K562 (cell line): ENCODE measurements at regions not wholly inside any gene's neighbourhood (a gene's known extent, or its start where the extent isn't known, plus 50 kb on each side); places are given as distances from the start of the nearest gene placed in this dataset.

ENCODE experiments used
- ATAC-seq: fragments of 200-7000 bp; cut with Tn5 transposase; 3 replicates; pipeline ENCODE4 v1.9.1; 2020; ENCODE audit warnings: moderate library complexity
- BruUV-seq: library from RNA; stranded (reverse); fragments of 400-500 nt; replicated peaks from 2 replicates; lab custom pipeline; 2021; lab: Mats Ljungman, UMichigan
- CTCF ChIA-PET: fragments of 300-600 bp; formaldehyde crosslinking; extraction: SDS; loops from one replicate; lab custom pipeline; 2021; ENCODE audit warnings: low intra/inter-chr PET ratio; lab: Yijun Ruan, JAX
- POLR2A ChIA-PET: fragments of 300-600, 350-650 bp; sonication (Branson Sonifier 250); formaldehyde crosslinking; extraction: SDS; loops from one replicate; lab custom pipeline; 2021; ENCODE audit warnings: antibody characterized with exemption, inconsistent platforms; lab: Yijun Ruan, JAX
- DNase-seq, 4 experiments: peaks; one replicate each; pipeline versions ENCODE4 v3.0.0 to v3.0.0-alpha.2; 2011 to 2018; ENCODE audit warnings: low spot score in 3 of 4, mixed read lengths in 3 of 4; ENCODE audit errors: extremely low read depth in 1 of 4
- FAIRE-seq: peaks from 2 replicates; lab custom pipeline; 2011; peaks lifted over from hg19 to GRCh38; lab: Jason Lieb, UNC
- H2AFZ ChIP-seq: 2 replicates; pipeline ENCODE4 v1.6.0; 2011; ENCODE audit warnings: low read depth, low read length, control low read depth, inconsistent platforms
- H3K27ac ChIP-seq: fragments of 200-600 bp; 3 replicates; pipeline ENCODE4 v1.8.0; 2011; ENCODE audit warnings: low read depth, mild to moderate bottlenecking, control low read depth, inconsistent platforms, low read length, moderate library complexity, mixed read lengths; ENCODE audit errors: extremely low read depth
- H3K27me3 ChIP-seq, 2 experiments: fragments of 300-600 bp in 1 of 2; 2 replicates in 1 of 2; 3 replicates in 1 of 2; pipeline versions ENCODE4 v1.6.0 to v1.8.0; 2011; ENCODE audit warnings: inconsistent platforms in 2 of 2, low read length in 2 of 2, mild to moderate bottlenecking in 1 of 2, mixed read lengths in 1 of 2, moderate library complexity in 1 of 2; ENCODE audit not compliant: control insufficient read depth in 2 of 2, insufficient read depth in 2 of 2
- H3K36me3 ChIP-seq: fragments of 300-600 bp; 3 replicates; pipeline ENCODE4 v1.8.0; 2011; ENCODE audit warnings: mild to moderate bottlenecking, low read length, inconsistent platforms; ENCODE audit not compliant: control insufficient read depth, insufficient read depth
- H3K4me1 ChIP-seq, 2 experiments: fragments of 200-600 bp in 1 of 2; replicated peaks in 1 of 2; 2 replicates in 1 of 2; 3 replicates in 1 of 2; pipeline versions ENCODE4 v1.5.1 to v1.8.0; 2011; ENCODE audit warnings: inconsistent platforms in 2 of 2, low read length in 2 of 2, mild to moderate bottlenecking in 1 of 2, mixed read lengths in 1 of 2, moderate library complexity in 1 of 2; ENCODE audit not compliant: control insufficient read depth in 2 of 2, insufficient read depth in 2 of 2
- H3K4me2 ChIP-seq: 2 replicates; pipeline ENCODE4 v1.6.1; 2011; ENCODE audit warnings: low read length, control low read depth, inconsistent platforms, mixed read lengths; ENCODE audit not compliant: insufficient read depth
- H3K4me3 ChIP-seq: fragments of 200-600 bp; sonication (generic), shearing (Covaris generic); 2 replicates; pipeline ENCODE4 v1.5.1; 2016; ENCODE audit warnings: control low read depth, inconsistent platforms
- H3K79me2 ChIP-seq: fragments of 200-600 bp; 3 replicates; pipeline ENCODE4 v1.8.0; 2011; ENCODE audit warnings: low read length, inconsistent platforms; ENCODE audit not compliant: control insufficient read depth, insufficient read depth
- H3K9ac ChIP-seq, 2 experiments: 2 replicates each; pipeline versions ENCODE4 v1.6.0 to v1.6.1; 2011; ENCODE audit warnings: low read depth in 2 of 2, low read length in 2 of 2, control low read depth in 1 of 2, inconsistent platforms in 1 of 2, mild to moderate bottlenecking in 1 of 2, mixed read lengths in 1 of 2; ENCODE audit not compliant: insufficient read depth in 1 of 2
- H3K9me1 ChIP-seq: one replicate; pipeline ENCODE4 v1.6.0; 2011; ENCODE audit warnings: inconsistent platforms, mild to moderate bottlenecking, low read length, moderate library complexity; ENCODE audit not compliant: control insufficient read depth, insufficient read depth
- H3K9me3 ChIP-seq: replicated peaks from 2 replicates; pipeline ENCODE4 v1.5.1; 2011; ENCODE audit warnings: low read depth, low read length, inconsistent platforms; ENCODE audit not compliant: control insufficient read depth, insufficient read depth
- H4K20me1 ChIP-seq: replicated peaks from 2 replicates; pipeline ENCODE4 v1.6.1; 2011; ENCODE audit warnings: low read length, inconsistent platforms, mixed read lengths; ENCODE audit not compliant: control insufficient read depth, insufficient read depth
- EP400 ChIP-seq: fragments of 450-650 bp; IDR thresholded peaks from 2 replicates; pipeline ENCODE4 v1.6.1; 2017; ENCODE audit warnings: antibody characterized with exemption, mild to moderate bottlenecking, moderate library complexity
- ETV5 ChIP-seq: sonication (generic); formaldehyde crosslinking; IDR thresholded peaks from 2 replicates; pipeline ENCODE4 v1.4.0; 2020; ENCODE audit warnings: low read depth, mild to moderate bottlenecking, missing genetic modification reagents
- HLTF ChIP-seq: fragments of 450-650 bp; IDR thresholded peaks from 2 replicates; pipeline ENCODE4 v1.6.1; 2016
- KDM5B ChIP-seq: fragments of 200-600 bp; sonication (generic); IDR thresholded peaks from 2 replicates; pipeline ENCODE4 v1.6.1; 2012; ENCODE audit warnings: low read depth, mild to moderate bottlenecking, moderate library complexity, low read length, control low read depth, inconsistent platforms; ENCODE audit not compliant: insufficient replicate concordance
- PRMT5 ChIP-seq: sonication (generic); formaldehyde crosslinking; IDR thresholded peaks from 2 replicates; pipeline ENCODE4 v1.5.0; 2020; ENCODE audit warnings: missing genetic modification reagents
- SMARCB1 ChIP-seq: IDR thresholded peaks from 2 replicates; pipeline ENCODE4 v1.6.1; 2011; ENCODE audit warnings: improper control_type of control experiment, low read depth; ENCODE audit not compliant: insufficient read length
- ZC3H8 ChIP-seq: fragments of 450-650 bp; IDR thresholded peaks from 2 replicates; pipeline ENCODE4 v1.6.1; 2017
- ZNF124 ChIP-seq: sonication (generic); formaldehyde crosslinking; IDR thresholded peaks from 2 replicates; pipeline ENCODE4 v1.8.1; 2022; ENCODE audit warnings: missing genetic modification reagents
- ZNF282 ChIP-seq: sonication (generic); formaldehyde crosslinking; IDR thresholded peaks from 2 replicates; pipeline ENCODE4 v1.8.1; 2023; ENCODE audit warnings: missing genetic modification reagents
- WGBS: fragments of 100-300 bp; shearing (Covaris generic); methylation state at CpG from one replicate; pipeline ENCODE4 v1.1.6; 2016; ENCODE audit warnings: low coverage, mixed read lengths; ENCODE audit not compliant: insufficient coverage; ENCODE audit errors: missing lambda C conversion rate; 5-methylcytosine and 5-hydroxymethylcytosine counted together
- in situ Hi-C: fragments of 300-500 bp; cut with MboI; formaldehyde crosslinking; loops from 4 replicates; pipeline ENCODE4 v1.15.0; 2018; ENCODE audit warnings: inconsistent platforms, mixed read lengths
- intact Hi-C: fragments of 100-400 bp; cut with micrococcal nuclease; formaldehyde crosslinking; loops from 2 replicates; pipeline ENCODE4 v1.14.2; 2022
- TF ChIP-seq, protein P1 (sequence below): fragments of 450-650 bp; formaldehyde crosslinking; IDR thresholded peaks from 2 replicates; pipeline ENCODE4 v1.4.0; 2020; ENCODE audit warnings: mild to moderate bottlenecking, moderate library complexity
- TF ChIP-seq, protein P2 (sequence below): fragments of 450-650 bp; IDR thresholded peaks from 2 replicates; pipeline ENCODE4 v1.6.1; 2017; ENCODE audit warnings: antibody characterized with exemption, mild to moderate bottlenecking

DNA sequence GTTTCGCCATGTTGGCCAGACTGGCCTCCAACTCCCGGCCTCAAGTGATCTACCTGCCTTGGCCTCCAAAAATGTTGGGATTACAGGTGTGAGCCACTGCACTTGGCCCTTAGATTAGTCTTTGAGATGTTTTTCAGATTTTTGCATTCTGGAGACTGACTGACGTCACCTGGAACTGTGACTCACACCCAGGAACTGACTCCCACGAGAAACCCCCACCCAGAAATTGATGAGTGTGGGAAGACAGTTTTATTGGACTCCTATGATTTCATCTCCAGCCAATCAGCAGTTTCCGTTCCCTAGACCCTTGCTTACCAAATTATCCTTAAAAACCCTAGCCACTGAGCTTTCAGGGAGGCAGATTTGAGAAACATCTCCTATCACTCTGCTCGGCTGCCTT is 867.3 kb downstream of the TYW1 start:
- Histone ChIP-seq H3K4me3 (no peak overlapping the region), H3K9ac (no peak overlapping the region), H3K4me2 (no peak overlapping the region), H4K20me1 (no peaks in the 10 kb centered on the region), H3K79me2 (no peaks in the 10 kb centered on the region), H3K27me3 (no peaks in the 10 kb centered on the region), H3K9me1 (no peaks in the 10 kb centered on the region), H3K4me1 (no peaks in the 10 kb centered on the region), H3K27ac (no peak overlapping the region), H3K36me3 (no peaks in the 10 kb centered on the region), H2AFZ (no peak overlapping the region), H3K9me3 (no peaks in the 10 kb centered on the region)
- BruUV-seq, result no TSS peak
- ChIA-PET POLR2A (no interaction called here), CTCF (no interaction called here)
- DNase-seq (no peak), ATAC-seq (no peak), FAIRE-seq (no peak)
- intact Hi-C loops, result no loop called here
- WGBS, result 0% methylated on average over 6 of the region's 6 CpGs
- TF ChIP-seq ZC3H8 (no peak), EP400 (no peak), KDM5B (no peak), SMARCB1 (no peak), ZNF282 (no peak), ZNF124 (CRISPR knock-in tag) (no peak), ETV5 (CRISPR knock-in tag) (no peak), PRMT5 (no peak), HLTF (no peak)
- TF ChIP-seq, protein P1, sequence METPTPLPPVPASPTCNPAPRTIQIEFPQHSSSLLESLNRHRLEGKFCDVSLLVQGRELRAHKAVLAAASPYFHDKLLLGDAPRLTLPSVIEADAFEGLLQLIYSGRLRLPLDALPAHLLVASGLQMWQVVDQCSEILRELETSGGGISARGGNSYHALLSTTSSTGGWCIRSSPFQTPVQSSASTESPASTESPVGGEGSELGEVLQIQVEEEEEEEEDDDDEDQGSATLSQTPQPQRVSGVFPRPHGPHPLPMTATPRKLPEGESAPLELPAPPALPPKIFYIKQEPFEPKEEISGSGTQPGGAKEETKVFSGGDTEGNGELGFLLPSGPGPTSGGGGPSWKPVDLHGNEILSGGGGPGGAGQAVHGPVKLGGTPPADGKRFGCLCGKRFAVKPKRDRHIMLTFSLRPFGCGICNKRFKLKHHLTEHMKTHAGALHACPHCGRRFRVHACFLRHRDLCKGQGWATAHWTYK, result no peak
- TF ChIP-seq, protein P2, sequence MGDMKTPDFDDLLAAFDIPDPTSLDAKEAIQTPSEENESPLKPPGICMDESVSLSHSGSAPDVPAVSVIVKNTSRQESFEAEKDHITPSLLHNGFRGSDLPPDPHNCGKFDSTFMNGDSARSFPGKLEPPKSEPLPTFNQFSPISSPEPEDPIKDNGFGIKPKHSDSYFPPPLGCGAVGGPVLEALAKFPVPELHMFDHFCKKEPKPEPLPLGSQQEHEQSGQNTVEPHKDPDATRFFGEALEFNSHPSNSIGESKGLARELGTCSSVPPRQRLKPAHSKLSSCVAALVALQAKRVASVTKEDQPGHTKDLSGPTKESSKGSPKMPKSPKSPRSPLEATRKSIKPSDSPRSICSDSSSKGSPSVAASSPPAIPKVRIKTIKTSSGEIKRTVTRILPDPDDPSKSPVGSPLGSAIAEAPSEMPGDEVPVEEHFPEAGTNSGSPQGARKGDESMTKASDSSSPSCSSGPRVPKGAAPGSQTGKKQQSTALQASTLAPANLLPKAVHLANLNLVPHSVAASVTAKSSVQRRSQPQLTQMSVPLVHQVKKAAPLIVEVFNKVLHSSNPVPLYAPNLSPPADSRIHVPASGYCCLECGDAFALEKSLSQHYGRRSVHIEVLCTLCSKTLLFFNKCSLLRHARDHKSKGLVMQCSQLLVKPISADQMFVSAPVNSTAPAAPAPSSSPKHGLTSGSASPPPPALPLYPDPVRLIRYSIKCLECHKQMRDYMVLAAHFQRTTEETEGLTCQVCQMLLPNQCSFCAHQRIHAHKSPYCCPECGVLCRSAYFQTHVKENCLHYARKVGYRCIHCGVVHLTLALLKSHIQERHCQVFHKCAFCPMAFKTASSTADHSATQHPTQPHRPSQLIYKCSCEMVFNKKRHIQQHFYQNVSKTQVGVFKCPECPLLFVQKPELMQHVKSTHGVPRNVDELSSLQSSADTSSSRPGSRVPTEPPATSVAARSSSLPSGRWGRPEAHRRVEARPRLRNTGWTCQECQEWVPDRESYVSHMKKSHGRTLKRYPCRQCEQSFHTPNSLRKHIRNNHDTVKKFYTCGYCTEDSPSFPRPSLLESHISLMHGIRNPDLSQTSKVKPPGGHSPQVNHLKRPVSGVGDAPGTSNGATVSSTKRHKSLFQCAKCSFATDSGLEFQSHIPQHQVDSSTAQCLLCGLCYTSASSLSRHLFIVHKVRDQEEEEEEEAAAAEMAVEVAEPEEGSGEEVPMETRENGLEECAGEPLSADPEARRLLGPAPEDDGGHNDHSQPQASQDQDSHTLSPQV, result no peak
- in situ Hi-C loops, result no loop called here
